HL-60 (cell line): ENCODE measurements at regions not wholly inside any gene's neighbourhood (a gene's known extent, or its start where the extent isn't known, plus 50 kb on each side); places are given as distances from the start of the nearest gene placed in this dataset.

Source experiments
- CTCF ChIP-seq: IDR thresholded peaks from one replicate; pipeline ENCODE4 v1.5.1; 2011; ENCODE audit warnings: low read length, control low read depth, inconsistent platforms; ENCODE audit not compliant: insufficient read depth
- GABPA ChIP-seq: IDR thresholded peaks from 2 replicates; pipeline ENCODE4 v1.6.1; 2012; ENCODE audit warnings: low read depth
- POLR2AphosphoS5 ChIP-seq: IDR thresholded peaks from 2 replicates; pipeline ENCODE4 v1.6.1; 2012; ENCODE audit warnings: low read depth
- SPI1 ChIP-seq: IDR thresholded peaks from 2 replicates; pipeline ENCODE4 v1.6.1; 2012; ENCODE audit warnings: low read depth, mild to moderate bottlenecking, borderline replicate concordance

- TF ChIP-seq POLR2AphosphoS5 (no peak), CTCF (no peak), SPI1 (no peak), GABPA (no peak)
Measured at GRCh38 chr5:15391704-15392397, 108.1 kb upstream of the FBXL7 start.
